GM10266 (cell line): ENCODE measurements at regions not wholly inside any gene's neighbourhood (a gene's known extent, or its start where the extent isn't known, plus 50 kb on each side); places are given as distances from the start of the nearest gene placed in this dataset.

Experiments used
- DNase-seq: peaks from one replicate; pipeline ENCODE4 v3.0.0; 2012; ENCODE audit errors: extremely low spot score
- TF ChIP-seq, protein P1 (sequence below): IDR thresholded peaks from 2 replicates; pipeline ENCODE4 v1.5.1; 2012; ENCODE audit warnings: mild to moderate bottlenecking, low read depth; ENCODE audit not compliant: control insufficient read depth, insufficient read depth; ENCODE audit errors: missing control alignments

DNA sequence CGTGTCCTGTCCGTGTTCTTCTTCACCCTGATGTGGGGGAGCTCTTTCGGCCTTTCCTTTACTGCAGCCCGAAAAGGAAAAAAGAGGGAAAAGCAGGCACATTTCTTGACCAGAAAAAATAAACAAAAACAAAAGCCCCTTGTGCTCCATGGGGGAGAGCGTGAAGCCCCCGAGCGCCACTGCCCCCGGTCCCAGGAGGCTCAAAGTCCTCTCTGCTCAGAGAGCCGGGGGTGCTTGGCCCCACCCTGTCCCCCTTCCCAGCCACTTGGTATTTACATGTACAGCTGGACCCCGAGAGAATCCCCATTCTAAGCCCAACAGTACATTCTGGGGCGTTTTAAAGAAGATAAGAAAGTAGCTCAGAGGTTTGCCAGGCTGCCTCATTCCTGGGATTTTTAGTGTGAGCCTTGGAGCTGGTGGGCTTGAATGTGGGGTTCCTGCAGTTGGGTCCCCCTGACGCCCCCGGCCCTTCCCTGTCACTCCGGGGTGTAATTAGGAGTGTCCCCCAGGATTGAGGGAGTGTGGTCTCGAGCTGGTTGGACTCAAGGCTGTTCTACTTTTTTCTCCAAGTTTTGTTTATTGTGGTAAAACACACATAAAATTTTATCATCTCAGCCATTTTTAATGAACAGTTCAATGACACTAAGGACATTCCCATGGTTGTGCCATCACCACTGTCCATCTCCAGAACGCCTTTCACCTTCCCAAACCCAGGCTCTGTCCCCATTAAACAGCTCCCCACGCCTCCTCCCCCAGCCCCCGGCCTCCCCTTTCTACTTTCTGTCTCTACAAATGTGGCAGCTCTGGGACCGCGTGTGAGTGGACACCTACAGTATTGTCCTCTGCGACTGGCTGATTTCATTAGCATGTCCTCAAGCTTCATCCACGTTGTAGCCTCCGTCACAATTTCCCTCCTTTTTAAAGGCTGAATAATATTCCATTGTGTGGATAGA is 55.7 kb upstream of the BHLHE23 start:
- no peak for DNase-seq
- TF ChIP-seq, protein P1, sequence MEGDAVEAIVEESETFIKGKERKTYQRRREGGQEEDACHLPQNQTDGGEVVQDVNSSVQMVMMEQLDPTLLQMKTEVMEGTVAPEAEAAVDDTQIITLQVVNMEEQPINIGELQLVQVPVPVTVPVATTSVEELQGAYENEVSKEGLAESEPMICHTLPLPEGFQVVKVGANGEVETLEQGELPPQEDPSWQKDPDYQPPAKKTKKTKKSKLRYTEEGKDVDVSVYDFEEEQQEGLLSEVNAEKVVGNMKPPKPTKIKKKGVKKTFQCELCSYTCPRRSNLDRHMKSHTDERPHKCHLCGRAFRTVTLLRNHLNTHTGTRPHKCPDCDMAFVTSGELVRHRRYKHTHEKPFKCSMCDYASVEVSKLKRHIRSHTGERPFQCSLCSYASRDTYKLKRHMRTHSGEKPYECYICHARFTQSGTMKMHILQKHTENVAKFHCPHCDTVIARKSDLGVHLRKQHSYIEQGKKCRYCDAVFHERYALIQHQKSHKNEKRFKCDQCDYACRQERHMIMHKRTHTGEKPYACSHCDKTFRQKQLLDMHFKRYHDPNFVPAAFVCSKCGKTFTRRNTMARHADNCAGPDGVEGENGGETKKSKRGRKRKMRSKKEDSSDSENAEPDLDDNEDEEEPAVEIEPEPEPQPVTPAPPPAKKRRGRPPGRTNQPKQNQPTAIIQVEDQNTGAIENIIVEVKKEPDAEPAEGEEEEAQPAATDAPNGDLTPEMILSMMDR: no peak

DNA sequence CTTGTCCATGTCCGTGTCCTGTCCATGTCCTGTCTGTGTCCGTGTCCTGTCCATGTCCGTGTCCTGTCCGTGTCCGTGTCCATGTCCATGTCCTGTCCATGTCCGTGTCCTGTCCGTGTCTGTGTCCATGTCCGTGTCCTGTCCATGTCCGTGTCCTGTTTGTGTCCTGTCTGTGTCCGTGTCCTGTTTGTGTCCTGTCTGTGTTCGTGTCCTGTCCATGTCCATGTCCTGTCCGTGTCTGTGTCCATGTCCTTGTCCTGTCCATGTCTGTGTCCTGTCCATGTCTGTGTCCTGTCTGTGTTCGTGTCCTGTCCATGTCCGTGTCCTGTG is 55.0 kb upstream of the BHLHE23 start:
- TF ChIP-seq, protein P1: no peak
- DNase-seq: no peak

DNA sequence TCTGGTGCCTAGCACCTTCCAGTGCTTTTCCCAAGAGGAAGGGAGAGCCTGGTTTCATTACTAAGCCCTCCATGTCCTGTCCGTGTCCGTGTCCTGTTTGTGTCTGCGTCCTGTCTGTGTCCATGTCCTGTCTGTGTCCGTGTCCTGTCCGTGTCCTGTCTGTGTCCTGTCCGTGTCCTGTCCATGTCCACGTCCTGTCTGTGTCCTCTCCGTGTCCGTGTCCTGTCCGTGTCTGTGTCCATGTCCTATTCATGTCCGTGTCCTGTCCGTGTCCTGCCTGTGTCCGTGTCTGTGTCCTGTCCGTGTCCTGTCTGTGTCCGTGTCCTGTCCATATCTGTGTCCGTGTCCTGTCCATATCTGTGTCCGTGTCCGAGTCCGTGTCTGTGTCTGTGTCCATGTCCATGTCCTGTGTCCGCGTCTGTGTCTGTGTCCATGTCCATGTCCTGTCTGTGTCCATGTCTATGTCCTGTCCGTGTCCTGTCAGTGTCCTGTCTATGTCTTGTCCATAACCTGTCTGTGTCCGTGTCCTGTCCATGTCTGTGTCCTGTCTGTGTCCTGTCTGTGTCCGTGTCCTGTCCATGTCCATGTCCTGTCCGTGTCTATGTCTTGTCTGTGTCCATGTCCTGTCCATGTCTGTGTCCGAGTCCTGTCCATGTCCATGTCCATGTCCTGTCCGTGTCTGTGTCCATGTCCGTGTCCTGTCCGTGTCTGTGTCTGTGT is 54.4 kb upstream of the BHLHE23 start:
- TF ChIP-seq, protein P1: no peak
- no peak for DNase-seq

DNA sequence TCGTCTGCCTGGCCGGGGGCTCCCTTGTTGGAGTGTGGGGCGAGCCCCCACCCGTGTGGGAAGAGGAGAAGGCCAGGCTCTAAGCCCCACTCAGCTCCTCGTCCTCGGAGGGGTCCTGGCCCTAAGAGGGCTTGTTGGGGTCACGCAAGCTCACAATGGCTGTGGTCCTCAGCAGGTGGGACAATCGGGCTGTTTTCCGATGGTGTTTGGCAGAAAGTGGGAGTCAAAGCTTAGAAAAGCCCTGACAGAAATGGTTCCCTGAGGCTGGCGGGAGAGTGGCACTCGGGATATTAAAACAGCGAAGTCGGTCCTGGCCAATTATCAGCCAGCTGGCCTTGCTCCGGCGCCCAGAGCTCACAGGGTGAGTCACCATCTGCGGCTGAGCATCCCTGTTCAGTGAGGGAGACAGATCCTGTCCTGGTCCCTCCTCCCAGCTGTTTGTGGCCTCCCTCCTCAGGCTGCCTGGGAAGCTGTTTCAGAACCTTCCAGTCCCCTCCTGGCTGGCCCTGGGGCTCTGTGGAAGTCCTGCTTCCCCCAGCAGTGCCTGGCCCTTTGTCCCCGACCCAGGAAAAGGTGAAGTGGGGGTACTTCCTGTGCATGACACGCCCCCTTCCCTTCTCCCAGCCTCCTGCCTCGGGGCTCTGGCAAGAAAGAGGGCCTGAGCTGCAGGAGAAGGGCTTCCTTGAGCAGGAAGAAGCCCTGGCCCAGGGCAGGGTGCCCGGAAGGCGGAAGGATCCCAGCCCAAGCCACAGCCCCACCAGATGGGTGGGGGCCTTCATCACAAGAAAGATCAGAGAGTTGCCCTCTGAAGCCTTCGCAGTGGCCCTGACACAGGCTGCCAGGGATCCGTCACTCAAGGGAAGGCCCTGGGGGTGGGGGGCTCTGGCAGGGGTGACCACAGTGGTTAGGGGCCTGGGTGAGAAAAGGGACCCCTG is 53.6 kb upstream of the BHLHE23 start:
- TF ChIP-seq, protein P1: no peak
- no peak for DNase-seq

DNA sequence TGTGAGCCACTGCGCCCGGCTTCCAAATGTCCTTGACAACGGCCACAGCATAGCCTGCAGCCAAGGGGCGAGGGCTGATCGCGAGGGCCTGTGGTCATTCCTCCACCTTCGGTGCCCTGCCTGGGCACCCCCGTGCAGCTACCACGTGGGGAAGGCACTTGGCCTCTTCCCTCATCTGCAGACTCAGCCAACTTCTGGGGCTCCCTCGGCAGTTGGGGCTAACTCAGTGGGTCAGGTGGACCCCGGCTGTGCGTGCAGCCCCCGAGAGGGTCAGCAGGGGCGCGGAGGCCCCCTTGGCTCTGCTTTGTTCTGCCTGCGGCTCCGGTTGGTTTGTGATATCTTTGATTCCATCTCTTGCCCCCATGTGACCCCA is 52.9 kb upstream of the BHLHE23 start:
- DNase-seq: no peak
- TF ChIP-seq, protein P1: no peak

DNA sequence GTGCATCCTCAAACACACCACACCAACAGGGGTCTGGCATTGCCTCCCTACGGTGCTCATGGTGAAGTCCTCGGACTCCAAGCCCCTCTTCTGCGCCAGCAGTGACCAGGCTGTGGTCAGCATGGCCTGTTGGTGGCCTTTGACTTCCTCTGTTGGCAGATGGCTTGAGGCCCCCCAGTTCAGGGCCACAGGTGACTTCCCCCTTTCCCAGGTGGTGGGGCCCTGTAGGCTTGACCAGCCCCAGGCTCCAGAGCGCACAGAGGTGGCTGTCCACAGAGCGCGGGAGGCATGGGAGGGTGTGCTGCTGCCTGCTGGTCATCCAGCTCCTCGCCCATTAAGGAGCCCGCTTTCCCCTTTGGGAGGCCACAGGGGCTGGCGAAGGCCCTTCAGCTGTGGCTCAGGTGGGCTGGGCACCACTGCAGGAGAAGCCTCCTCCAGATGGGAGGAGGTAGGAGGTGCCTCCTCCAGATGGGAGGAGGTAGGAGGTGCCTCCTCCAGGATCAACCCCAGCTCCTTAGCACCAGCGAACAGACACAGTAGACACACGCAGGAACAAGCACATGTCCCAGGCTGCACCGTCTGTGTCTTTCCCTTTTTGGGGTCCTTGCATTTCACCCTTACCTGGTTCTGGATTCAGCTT is 52.1 kb upstream of the BHLHE23 start:
- no peak for DNase-seq
- TF ChIP-seq, protein P1: no peak
